PC-3 (cell line): ENCODE measurements at regions not wholly inside any gene's neighbourhood (a gene's known extent, or its start where the extent isn't known, plus 50 kb on each side); places are given as distances from the start of the nearest gene placed in this dataset.
A peak's percentile ranks its signal among the peaks of the same experiment; 100 is the strongest.

Experiments
- ATAC-seq: fragments of 200-7000 bp; cut with Tn5 transposase; 2 replicates; pipeline ENCODE4 v1.9.1; 2020; ENCODE audit warnings: mild to moderate bottlenecking, moderate library complexity
- BruUV-seq: library from RNA; stranded (reverse); fragments of 400-500 nt; replicated peaks from 2 replicates; lab custom pipeline; 2021; lab: Mats Ljungman, UMichigan
- CTCF ChIA-PET: fragments of 300-600 bp; sonication (Branson Sonifier 250); formaldehyde crosslinking; loops from one replicate; lab custom pipeline; 2022; ENCODE audit warnings: antibody characterized with exemption; lab: Charles Lee
- POLR2A ChIA-PET: fragments of 300-600 bp; sonication (Branson Sonifier 250); formaldehyde crosslinking; loops from one replicate; lab custom pipeline; 2022; ENCODE audit warnings: antibody characterized with exemption; ENCODE audit not compliant: unreplicated experiment; lab: Charles Lee
- DNase-seq: peaks from one replicate; pipeline ENCODE4 v3.0.0-alpha.2; 2015
- H2AFZ ChIP-seq: fragments of 300-600 bp; sonication (generic); 2 replicates; pipeline ENCODE4 v1.6.0; 2016; ENCODE audit warnings: antibody characterized with exemption, low read length
- H3F3A ChIP-seq: fragments of 300-600 bp; sonication (generic); one replicate; pipeline ENCODE4 v1.6.0; 2017; ENCODE audit warnings: antibody characterized with exemption, low read length, control low read depth, mild to moderate bottlenecking; ENCODE audit not compliant: unreplicated experiment
- H3K27ac ChIP-seq: fragments of 300-600 bp; sonication (generic); 2 replicates; pipeline ENCODE4 v1.5.1; 2016; ENCODE audit warnings: mild to moderate bottlenecking, low read length
- H3K27me3 ChIP-seq: fragments of 300-600 bp; sonication (generic); 2 replicates; pipeline ENCODE4 v1.6.1; 2016; ENCODE audit warnings: low read length, mixed read lengths
- H3K36me3 ChIP-seq: fragments of 300-600 bp; sonication (generic); 2 replicates; pipeline ENCODE4 v1.6.1; 2016; ENCODE audit warnings: low read depth, mixed run types, low read length, mixed read lengths
- H3K4me1 ChIP-seq: fragments of 300-600 bp; sonication (generic); 2 replicates; pipeline ENCODE4 v1.5.1; 2016; ENCODE audit warnings: low read length; ENCODE audit not compliant: insufficient read depth
- H3K4me2 ChIP-seq: fragments of 300-600 bp; sonication (generic); 2 replicates; pipeline ENCODE4 v1.6.0; 2016; ENCODE audit warnings: low read length
- H3K4me3 ChIP-seq: fragments of 300-600 bp; sonication (generic); 2 replicates; pipeline ENCODE4 v1.5.1; 2016; ENCODE audit warnings: mild to moderate bottlenecking, low read length, mixed read lengths
- H3K79me2 ChIP-seq: fragments of 300-600 bp; sonication (generic); 2 replicates; pipeline ENCODE4 v1.6.1; 2017; ENCODE audit warnings: low read length, mixed read lengths
- H3K9ac ChIP-seq: fragments of 300-600 bp; sonication (generic); 2 replicates; pipeline ENCODE4 v1.6.0; 2016; ENCODE audit warnings: mild to moderate bottlenecking, low read length
- H3K9me2 ChIP-seq: fragments of 300-600 bp; sonication (generic); replicated peaks from 2 replicates; pipeline ENCODE4 v1.6.1; 2016; ENCODE audit warnings: mixed run types, low read length, mixed read lengths
- H3K9me3 ChIP-seq: fragments of 300-600 bp; sonication (generic); 2 replicates; pipeline ENCODE4 v1.6.1; 2016; ENCODE audit warnings: low read length, mixed read lengths
- H4K20me1 ChIP-seq: fragments of 300-600 bp; sonication (generic); 2 replicates; pipeline ENCODE4 v1.6.1; 2016; ENCODE audit warnings: low read length, mixed read lengths
- CTCF ChIP-seq: fragments of 300-600 bp; sonication (generic); conservative IDR thresholded peaks from 2 replicates; pipeline ENCODE4 v1.5.1; 2017; ENCODE audit warnings: antibody characterized with exemption, low read depth, mild to moderate bottlenecking, low read length
- EZH2 ChIP-seq: fragments of 300-600 bp; sonication (generic); IDR thresholded peaks from one replicate; pipeline ENCODE4 v1.6.1; 2017; ENCODE audit warnings: antibody characterized with exemption, mild to moderate bottlenecking, low read length; ENCODE audit not compliant: unreplicated experiment
- EZH2phosphoT487 ChIP-seq: fragments of 300-600 bp; sonication (generic); IDR thresholded peaks from 2 replicates; pipeline ENCODE4 v1.6.1; 2018; ENCODE audit warnings: mild to moderate bottlenecking, antibody characterized with exemption, low read length, borderline replicate concordance
- intact Hi-C: fragments of 100-400 bp; cut with micrococcal nuclease; formaldehyde crosslinking; loops from 2 replicates; pipeline ENCODE4 v1.9.0; 2023

- H3K4me3 ChIP-seq, result no peak overlapping the region
- intact Hi-C loops, result no loop called here
- no peak overlapping the region for H3K27ac ChIP-seq
- no peak overlapping the region for H3K4me2 ChIP-seq
- H3K9me3 ChIP-seq, result no peaks in the 10 kb centered on the region
- H3K79me2 ChIP-seq, result no peaks in the 10 kb centered on the region
- no peaks in the 10 kb centered on the region for H3K36me3 ChIP-seq
- ATAC-seq, result no peak
- H2AFZ ChIP-seq, result no peak overlapping the region
- ChIA-PET POLR2A (no interaction called here), CTCF (no interaction called here)
- DNase-seq, result no peak
- H4K20me1 ChIP-seq, result no peaks in the 10 kb centered on the region
- H3K4me1 ChIP-seq, result no peaks in the 10 kb centered on the region
- no peaks in the 10 kb centered on the region for H3K9me2 ChIP-seq
- no peak for TF ChIP-seq EZH2phosphoT487
- no peak for TF ChIP-seq EZH2
- TF ChIP-seq CTCF, result no peak
- no peaks in the 10 kb centered on the region for H3F3A ChIP-seq
- no peak overlapping the region for H3K9ac ChIP-seq
- H3K27me3 ChIP-seq, result no peaks in the 10 kb centered on the region
- BruUV-seq, result no TSS peak
These were observed 605.5 kb upstream of the PITX2 start for GRCh38 chr4:111228396-111228795.

- no peaks in the 10 kb centered on the region for H3K79me2 ChIP-seq
- no TSS peak for BruUV-seq
- H3K27ac ChIP-seq, result no peak overlapping the region
- H3K4me1 ChIP-seq, result no peaks in the 10 kb centered on the region
- H4K20me1 ChIP-seq, result no peaks in the 10 kb centered on the region
- no peaks in the 10 kb centered on the region for H3K36me3 ChIP-seq
- H2AFZ ChIP-seq, result no peak overlapping the region
- intact Hi-C loops, result no loop called here
- CTCF ChIA-PET, result no interaction called here
- H3K9ac ChIP-seq, result no peak overlapping the region
- H3K27me3 ChIP-seq, result no peaks in the 10 kb centered on the region
- DNase-seq (peak; percentile 11), ATAC-seq (no peak)
- POLR2A ChIA-PET, result no interaction called here
- H3F3A ChIP-seq, result no peaks in the 10 kb centered on the region
- no peaks in the 10 kb centered on the region for H3K9me3 ChIP-seq
- TF ChIP-seq EZH2phosphoT487, result no peak
- no peak for TF ChIP-seq CTCF
- TF ChIP-seq EZH2, result no peak
- H3K9me2 ChIP-seq, result no peaks in the 10 kb centered on the region
- H3K4me2 ChIP-seq, result no peak overlapping the region
- H3K4me3 ChIP-seq, result no peak overlapping the region
These were observed 606.0 kb upstream of the PITX2 start for GRCh38 chr4:111228874-111229273.

- Histone ChIP-seq H3K79me2 (no peaks in the 10 kb centered on the region), H3K9ac (no peak overlapping the region), H3K27ac (no peak overlapping the region), H3K4me3 (no peak overlapping the region), H3K36me3 (no peaks in the 10 kb centered on the region), H3F3A (no peaks in the 10 kb centered on the region), H4K20me1 (no peaks in the 10 kb centered on the region), H3K27me3 (peaks cover 9% of the 10 kb centered on the region), H3K9me3 (no peaks in the 10 kb centered on the region), H3K4me1 (no peaks in the 10 kb centered on the region), H2AFZ (no peak overlapping the region), H3K4me2 (no peak overlapping the region), H3K9me2 (no peaks in the 10 kb centered on the region)
- no peak for DNase-seq
- CTCF ChIA-PET, result no interaction called here
- no peak for TF ChIP-seq EZH2
- no peak for TF ChIP-seq CTCF
- TF ChIP-seq EZH2phosphoT487, result no peak
- BruUV-seq, result no TSS peak
- intact Hi-C loops, result no loop called here
- POLR2A ChIA-PET, result no interaction called here
- no peak for ATAC-seq
These were observed 607.4 kb upstream of the PITX2 start for GRCh38 chr4:111230265-111230664.
